ENCODE measurements at regions not wholly inside any gene's neighbourhood (a gene's known extent, or its start where the extent isn't known, plus 50 kb on each side); places are given as distances from the start of the nearest gene placed in this dataset.

- Histone ChIP-seq H3K9me2 (ENCODE audit: insufficient read depth) (no peaks in the 10 kb centered on the region), H2AFZ (no peak overlapping the region), H3K27ac (ENCODE audit: low read depth) (no peak overlapping the region), H3K36me3 (ENCODE audit: insufficient read depth) (no peaks in the 10 kb centered on the region), H3F3A (replicated peaks; ENCODE audit: low read depth) (no peaks in the 10 kb centered on the region), H3K27me3 (ENCODE audit: insufficient read depth) (no peaks in the 10 kb centered on the region), H3K4me3 (no peak overlapping the region), H3K79me2 (replicated peaks; ENCODE audit: insufficient read depth) (no peaks in the 10 kb centered on the region), H3K4me1 (ENCODE audit: insufficient read depth) (no peaks in the 10 kb centered on the region), H3K4me2 (no peak overlapping the region), H4K20me1 (replicated peaks; ENCODE audit: insufficient read depth) (no peaks in the 10 kb centered on the region)
- H3K27me3 Mint-ChIP-seq (ENCODE audit: insufficient read depth, low read depth, poor library complexity) = peaks cover 5% of the 10 kb centered on the region
- peaks cover 8% of the 10 kb centered on the region for H3K9me3 Mint-ChIP-seq
- H3K27ac Mint-ChIP-seq = no peak overlapping the region
- H3K4me1 Mint-ChIP-seq = no peaks in the 10 kb centered on the region
- no peak for DNase-seq (ENCODE audit: low spot score)
- TF ChIP-seq JUNB (IDR thresholded peaks at IDR 0.05; ENCODE audit: unreplicated experiment) (no peak), STAT1 (IDR thresholded peaks at IDR 0.05; ENCODE audit: unreplicated experiment) (no peak), ETS1 (IDR thresholded peaks at IDR 0.05) (no peak), EZH2 (IDR thresholded peaks at IDR 0.05; ENCODE audit: low read depth, unreplicated experiment) (no peak), ZNF462 (CRISPR knock-in tag; IDR thresholded peaks at IDR 0.05) (no peak), EZH2phosphoT487 (IDR thresholded peaks at IDR 0.05; ENCODE audit: unreplicated experiment) (no peak), REST (IDR thresholded peaks at IDR 0.05; ENCODE audit: unreplicated experiment) (no peak), POLR2AphosphoS5 (IDR thresholded peaks at IDR 0.05; ENCODE audit: low read depth) (no peak), NANOG (IDR thresholded peaks at IDR 0.05; ENCODE audit: borderline replicate concordance) (no peak), CREB1 (CRISPR knock-in tag; IDR thresholded peaks at IDR 0.05; ENCODE audit: low read depth) (no peak), ZNF114 (CRISPR knock-in tag; IDR thresholded peaks at IDR 0.05) (no peak), CTCF (conservative IDR thresholded peaks at IDR 0.05; ENCODE audit: low read depth in 2 of 2) (no peak), ZNF331 (CRISPR knock-in tag; IDR thresholded peaks at IDR 0.05; ENCODE audit: low read depth) (no peak)
- ATAC-seq = no peak
- no peaks in the 10 kb centered on the region for H3K36me3 Mint-ChIP-seq (ENCODE audit: low read depth)
- H3K4me3 Mint-ChIP-seq = no peak overlapping the region
Measured at GRCh38 chr2:107570876-107571275, 255.8 kb upstream of the RGPD4 start.
